Dermis blood vessel endothelial cell (primary cell): ENCODE measurements at regions not wholly inside any gene's neighbourhood (a gene's known extent, or its start where the extent isn't known, plus 50 kb on each side); places are given as distances from the start of the nearest gene placed in this dataset.
"Not testable (repeated sequence)": the region's sequence is repeated elsewhere in the genome, so short reads cannot be mapped to it uniquely, and the experiment has no call there.

ENCODE experiments used
- DNase-seq: peaks from one replicate; pipeline ENCODE4 v3.0.0; 2010

DNA sequence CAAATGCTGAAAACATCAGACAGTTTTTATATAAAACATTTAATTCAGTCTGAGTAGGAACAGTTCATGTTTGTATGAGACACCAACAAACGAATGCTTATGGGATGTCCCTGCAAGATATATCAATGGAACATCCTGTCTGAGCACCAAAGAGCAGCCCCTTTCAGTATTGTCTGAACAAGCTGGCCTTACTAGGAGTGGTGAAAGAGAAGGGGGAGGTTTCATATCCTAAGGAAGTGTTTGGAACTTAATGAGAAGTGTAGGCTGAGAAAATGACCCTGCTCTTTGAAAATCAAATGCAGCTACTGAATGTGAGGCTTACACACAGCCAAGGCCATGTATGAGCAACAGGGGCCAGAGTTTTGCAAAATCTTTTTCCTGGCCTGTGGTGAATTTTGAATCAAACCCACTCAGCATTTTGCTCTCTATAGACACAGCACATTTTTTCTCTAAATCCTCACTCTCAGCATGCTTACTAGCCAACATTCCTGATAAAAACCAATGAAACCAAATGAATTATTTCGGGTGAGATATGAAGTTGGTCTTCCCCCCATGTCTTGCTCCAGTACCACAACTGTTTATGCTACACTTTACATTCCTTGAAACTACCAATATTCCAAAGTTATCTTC is 119.4 kb downstream of the LUZP4 start:
- DNase-seq = peak; percentile 5

DNA sequence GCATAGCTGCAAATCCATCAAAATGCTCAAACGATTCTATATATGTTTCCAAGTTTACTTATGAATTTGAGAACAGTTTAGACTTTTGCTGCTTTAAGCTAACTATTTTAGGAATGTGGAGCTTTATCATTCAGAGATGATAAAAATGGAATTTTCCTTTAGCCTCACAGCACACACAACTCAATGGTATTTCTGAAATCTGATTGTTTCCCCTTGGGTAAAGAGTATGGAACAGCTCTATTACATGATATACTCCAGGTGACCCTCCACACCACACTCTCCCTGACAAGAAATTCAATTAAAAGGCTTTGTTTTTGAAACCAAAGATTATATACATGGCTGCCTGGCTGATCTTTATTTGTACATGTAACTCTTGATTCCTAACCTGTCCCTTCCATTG is 120.0 kb downstream of the LUZP4 start:
- no peak for DNase-seq

DNA sequence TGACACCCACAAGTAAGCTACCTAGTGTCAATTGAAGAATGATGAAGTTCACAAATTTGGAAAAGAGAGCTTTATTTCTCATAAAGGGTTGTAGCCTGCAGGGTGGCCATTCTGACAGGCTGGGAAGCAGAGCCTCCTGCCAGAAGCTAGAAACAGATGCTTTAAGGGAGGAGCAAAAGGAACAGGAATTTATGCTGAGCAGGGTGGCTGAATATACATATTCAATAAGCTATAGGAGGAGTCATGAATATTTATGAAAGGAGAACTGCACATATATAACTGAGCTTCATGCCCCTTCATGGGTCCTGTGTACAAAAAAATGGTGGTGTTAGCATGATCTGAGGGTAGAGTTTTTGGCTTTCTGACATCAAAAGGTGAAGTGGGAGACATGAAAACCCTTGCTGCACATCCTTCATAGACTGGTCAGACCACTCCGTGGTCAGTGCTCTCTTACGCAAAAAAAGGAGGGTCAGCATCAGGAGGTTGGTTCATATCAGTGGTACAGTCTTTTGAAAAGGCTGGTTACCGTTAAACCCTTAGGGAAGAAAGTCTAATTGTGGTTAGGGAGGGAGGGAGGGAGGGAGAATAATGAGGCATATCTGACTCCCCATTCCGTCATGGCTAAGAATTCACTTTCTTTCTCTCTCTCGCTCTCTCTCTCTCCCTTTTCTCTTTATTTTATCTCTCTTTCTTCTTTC is 121.4 kb downstream of the LUZP4 start:
- no peak for DNase-seq

DNA sequence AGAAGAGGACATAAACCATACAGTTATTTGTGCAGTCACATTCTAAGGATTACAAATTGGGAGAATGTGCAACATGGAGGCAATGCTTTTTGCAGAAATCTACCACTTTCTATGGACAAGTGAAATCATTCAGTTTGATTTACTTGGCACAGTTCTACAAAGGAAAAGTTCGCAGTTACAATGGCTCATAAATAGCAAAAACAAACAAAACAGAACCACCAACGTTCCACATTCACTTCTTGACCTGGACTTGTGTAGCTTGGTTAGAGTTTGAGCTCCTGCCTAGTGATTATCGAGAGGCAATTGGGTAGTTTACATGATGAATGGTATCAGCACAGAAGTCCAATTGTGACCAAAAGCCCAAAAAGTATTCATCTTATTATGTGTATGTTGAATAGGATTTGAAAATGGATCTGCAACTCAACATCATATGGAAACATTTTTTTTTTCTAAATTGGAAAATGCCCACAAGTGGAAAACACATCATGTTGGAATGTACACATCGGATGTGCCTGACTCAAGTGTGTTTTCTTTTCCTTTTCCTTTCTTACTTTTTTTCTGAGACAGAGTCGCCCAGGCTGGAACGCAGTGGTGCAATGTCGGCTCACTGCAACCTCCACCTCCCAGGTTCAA is 123.8 kb downstream of the LUZP4 start:
- peak; percentile 3 for DNase-seq

DNA sequence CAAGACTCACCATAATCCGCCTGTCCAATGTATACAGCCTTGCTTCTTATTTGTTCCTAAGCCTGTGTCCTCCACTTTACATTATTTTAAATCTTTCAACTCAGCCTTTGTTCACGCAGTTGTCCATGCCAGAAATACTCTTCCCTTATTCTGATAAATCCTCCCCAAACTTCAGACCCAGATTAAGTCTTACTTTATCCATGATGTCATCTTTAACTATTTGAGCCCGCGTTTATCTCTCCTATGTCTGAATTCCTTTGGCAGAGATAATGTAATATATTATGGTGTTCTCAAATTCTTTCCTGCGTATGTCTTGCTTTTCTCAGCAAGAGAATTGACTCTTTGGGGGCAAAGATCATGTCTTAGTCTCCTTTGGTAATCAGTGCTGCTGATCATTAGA is 129.6 kb downstream of the LUZP4 start:
- DNase-seq = no peak

DNA sequence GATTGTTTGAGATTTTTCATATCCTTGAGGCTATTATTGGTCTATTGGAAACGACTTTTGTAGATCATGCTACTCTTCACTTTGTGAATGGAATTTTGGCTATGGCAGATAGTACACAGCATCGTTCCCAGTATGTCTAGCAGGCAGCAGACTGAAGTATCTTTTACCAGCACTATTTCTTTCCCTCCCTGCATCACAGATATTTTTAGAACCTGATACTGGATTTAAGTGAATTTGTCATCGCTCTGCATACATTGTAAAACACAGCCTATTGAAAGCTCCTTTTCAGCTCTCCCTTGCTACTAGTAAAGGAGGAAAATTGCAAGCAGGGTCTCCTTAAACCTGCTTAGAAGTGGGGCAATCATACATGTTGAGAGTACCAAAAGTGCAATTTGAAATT is 133.6 kb downstream of the LUZP4 start:
- DNase-seq = no peak

DNA sequence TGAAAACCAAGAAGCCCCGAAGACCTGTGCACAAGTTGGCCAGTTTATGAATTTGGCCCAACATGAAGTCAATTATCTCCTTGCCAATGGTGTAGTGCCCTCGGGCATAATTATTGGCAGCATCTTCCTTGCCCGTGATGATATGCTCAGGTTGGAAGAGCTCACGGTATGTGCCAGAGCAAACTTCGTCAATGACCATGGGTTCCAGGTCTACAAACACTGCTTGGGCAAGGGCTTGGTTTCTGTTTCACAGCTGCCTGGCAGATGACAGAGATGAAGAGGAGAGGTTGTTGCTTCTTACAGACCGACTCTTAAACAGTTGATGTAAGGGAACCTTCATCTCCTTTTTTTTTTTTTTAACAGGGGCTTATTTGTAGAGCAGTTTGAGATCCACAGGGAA is 135.6 kb upstream of the PLS3 start:
- no peak for DNase-seq

DNA sequence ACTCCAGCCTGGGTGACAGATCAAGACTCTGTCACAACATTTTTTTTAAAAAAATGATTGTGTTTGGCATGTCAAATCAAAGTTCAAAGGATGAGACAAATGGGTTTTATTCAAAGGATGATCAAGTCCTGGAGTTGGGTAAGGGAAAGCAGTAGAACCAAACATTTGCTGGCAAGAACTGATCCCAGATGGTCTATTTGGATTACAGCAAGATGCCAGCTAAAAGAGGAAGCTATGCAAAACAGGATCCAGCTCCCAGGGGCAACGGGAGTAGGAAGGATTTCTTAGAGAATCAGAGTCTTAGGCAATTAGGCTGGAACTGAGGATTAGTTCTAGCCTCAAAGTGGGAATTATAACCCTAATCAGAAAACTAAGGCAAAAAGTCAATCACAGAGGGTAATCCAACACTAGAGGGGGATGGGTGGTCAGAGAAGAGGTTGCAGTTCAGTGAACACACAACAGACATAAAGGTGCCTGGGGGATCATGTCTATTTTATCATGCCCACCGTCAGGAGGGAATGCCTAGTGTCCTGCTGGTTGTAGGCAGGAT is 133.0 kb upstream of the PLS3 start:
- DNase-seq = no peak

DNA sequence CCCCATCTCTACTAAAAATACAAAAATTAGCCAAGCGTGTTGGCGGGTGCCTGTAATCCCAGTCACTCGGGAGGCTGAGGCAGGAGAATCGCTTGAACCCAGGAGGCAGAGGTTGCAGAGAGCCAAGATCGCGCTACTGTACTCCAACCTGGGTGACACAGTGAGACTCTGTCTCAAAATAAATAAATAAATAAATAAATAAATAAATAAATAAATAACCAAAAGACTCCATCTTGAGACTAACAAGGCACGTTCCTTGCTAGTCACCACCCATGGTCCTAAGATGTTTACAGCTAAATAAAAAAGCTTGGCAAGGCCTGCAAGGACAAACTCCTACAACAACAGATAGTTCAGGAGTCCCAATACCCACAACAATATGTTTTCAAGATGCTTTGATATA is 126.1 kb upstream of the PLS3 start:
- DNase-seq = not testable (repeated sequence)

DNA sequence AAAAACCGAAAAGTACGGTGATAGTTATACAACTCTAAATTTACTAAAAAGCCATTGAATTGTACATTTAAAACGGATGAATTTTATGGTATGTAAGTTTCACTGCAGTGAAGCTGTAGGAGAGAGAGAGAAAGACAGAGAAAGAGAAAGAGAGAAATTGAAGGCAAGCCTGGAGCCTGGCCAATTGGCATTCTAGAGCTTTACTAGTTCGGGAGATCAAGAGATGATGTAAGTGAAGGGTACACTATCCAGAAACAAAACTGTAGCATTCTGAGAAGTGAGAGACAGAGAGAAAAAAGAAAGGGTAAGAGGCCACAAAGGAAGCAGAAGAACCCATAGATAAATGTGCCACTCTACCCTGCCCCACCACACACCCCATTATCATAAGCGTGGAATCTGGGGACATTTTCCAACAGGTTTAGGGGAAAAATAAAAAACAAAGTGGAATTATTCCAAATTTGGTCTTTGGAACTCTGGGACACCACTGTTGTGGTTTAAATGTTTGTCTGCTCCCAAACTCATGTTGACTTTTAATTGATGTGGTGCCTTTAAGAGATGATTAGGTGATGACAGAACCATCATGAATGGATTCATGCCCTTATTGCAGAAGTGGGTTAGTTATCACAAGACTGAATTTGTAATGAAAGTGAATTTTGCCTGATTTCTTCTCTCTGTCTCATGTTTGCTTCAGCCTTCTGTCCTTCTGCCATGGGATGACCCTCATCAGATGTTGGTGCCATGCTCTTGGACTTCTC is 123.0 kb upstream of the PLS3 start:
- DNase-seq = no peak

DNA sequence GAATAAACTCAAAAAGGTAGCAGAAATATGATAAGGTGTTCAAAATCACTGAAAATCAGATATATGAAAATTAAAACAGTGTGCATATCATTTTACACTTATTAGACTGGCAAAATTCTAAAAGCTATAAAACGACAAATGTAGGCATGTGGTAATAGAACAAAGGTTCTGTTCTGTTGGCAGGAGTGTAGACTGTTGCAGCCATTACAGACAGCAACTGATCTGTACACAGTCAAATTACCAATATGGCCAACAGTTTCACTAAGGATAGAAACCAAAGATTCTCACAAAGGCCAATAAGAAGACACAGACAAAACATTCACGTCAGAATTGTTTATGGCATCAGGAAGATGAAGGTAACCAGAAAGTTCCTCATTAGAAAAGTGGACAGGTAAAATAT is 112.8 kb upstream of the PLS3 start:
- no peak for DNase-seq

DNA sequence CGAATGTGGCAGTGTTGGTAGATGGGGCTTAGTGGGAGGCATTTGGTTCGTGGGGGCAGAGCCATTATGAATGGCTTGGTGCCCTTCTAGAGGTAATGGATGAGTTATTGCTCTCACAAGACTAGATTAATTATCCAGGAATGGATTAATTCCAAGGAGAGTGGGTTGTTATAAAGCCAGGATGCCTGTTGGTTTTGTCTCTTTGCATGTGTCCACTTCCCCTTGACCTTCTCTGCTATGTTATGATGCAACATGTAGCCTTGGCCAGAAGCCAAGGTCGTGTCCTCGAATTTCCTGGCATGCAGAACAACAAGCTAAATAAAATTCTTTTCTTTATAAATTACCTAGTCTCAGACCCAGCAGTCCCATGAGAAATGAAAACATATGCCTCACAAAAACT is 111.2 kb upstream of the PLS3 start:
- peak; percentile 83 for DNase-seq

DNA sequence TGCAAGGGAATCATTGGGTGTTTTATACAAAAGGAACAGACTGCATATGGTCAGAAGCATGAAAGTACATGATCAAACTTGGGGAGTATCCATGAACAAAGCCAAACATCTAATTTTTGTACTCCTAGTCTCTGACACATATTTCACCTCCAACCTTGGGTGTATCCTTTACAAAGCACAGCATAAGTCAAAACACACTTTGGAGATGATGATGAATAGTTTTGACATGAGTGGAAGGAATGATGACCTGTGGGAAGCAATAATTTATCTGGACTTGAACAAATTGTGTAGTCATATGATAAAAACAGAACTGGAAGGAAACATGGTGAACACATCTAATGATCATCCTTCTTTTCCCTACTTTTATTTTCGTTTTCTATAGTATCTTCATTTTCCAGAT is 108.7 kb upstream of the PLS3 start:
- DNase-seq = peak; percentile 12

DNA sequence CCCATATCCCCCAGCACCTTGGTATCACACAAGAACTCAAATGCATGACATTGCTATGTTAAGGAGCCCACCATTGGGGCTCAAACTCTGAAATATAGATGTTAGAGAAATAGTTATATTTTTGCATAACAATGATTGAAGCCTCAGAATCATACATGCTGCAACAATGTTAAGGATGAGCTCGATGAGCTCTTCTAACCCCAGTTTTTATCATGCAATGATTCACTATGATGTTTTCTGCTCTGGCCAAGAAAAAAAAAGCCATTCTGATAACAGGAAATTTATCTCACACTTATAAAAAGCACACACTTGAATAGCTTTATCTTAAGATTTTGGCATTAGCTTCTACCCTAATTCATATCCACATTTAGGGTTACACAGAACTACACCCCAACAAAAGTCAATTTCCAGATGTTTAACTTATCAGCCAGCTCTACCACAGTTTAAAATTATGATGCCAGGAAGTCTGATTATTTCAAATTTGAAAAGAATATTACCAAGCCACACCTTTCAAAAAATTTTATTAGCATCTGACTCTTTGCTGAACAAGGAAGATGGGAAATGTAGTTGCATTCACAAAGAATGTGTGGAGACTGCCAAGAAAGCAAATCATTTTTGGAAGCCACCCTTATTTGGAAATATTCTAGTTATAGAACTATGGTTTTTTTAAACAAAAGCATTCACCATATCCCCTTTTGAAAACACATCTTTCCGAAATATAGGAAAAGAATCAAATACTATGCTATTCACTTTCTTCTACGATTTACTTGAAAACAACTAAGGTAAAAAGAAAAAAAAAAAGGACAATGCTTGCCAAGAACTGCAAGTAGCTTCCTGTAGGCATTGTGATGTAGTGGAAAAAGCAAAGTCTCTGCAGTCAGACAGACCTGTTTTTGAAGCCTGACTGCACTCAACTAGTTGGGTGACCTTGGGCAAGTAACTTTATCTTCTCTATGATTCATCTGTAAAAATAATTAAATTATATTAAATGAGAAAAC is 100.8 kb upstream of the PLS3 start:
- peak; percentile 90 for DNase-seq

DNA sequence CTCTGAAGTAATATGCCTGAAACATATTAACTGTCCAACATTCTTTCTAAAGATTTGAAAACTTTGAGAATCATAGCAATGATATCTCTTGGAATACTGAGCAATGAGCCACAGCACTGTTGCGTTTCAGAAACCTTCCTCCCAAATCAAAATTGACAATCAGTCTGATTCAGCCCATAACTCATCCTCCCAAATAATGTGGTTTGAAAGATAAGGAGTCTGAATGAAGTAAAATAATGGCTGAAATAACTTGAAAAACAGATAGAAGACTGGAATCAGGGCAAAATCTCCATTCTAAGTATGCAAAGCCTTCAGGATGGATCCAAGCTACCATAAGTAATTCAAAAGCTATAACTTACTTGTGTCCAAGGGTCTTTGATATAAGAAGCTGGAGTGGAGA is 98.6 kb upstream of the PLS3 start:
- DNase-seq = no peak

DNA sequence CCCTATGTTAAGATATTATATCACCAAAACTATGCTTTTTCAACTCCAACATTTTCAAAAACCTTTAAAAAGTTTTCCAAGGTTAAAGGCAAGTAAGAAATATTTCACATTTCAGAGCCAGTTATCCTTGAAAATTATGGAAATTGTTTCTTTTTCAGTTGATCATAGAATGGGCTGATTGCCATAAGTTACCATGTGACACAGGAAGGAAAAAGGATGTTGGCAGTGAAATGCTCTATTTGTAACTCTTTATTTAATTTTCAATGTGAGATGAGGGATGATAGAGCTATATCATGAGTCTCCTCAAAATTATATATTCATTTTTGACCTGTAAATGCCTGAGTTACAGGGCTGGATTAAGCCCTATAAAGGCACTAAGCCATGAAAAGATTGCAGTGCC is 93.0 kb upstream of the PLS3 start:
- DNase-seq = peak; percentile 45

DNA sequence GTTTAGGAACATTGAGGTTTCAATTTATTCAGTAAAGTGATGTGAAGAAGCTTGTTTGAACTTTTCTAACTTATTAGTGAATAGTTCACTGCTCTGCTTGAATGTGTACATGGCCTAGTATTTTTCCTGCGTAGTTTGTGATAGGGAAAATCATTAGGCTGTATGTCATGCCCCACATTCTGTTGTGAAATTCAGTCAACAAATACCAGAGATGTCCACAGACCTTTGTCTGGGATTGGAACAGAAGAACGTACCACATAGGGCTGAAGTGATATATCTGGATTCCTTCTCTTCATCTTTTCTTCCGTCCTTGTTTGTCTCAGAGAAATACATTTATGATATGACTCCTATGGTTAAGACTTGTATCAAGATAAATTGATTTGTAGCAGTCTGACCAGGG is 88.8 kb upstream of the PLS3 start:
- DNase-seq = no peak

DNA sequence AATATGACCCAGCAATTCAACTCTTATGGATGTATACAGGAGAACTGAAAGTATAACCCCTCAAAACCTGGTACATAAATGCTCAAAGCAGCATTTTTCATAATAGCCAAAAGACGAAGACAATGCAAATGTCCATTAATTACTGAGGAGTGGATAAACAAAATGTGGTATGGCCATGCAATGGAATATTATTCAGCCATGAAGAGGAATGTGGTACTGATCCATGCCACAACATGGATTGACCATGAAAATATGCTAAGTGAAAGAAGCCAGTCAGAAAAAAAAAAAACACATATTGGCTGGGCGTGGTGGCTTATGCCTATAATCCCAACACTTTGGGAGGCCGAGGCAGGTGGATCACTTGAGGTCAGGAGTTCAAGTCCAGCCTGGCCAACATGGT is 74.5 kb upstream of the PLS3 start:
- no peak for DNase-seq

DNA sequence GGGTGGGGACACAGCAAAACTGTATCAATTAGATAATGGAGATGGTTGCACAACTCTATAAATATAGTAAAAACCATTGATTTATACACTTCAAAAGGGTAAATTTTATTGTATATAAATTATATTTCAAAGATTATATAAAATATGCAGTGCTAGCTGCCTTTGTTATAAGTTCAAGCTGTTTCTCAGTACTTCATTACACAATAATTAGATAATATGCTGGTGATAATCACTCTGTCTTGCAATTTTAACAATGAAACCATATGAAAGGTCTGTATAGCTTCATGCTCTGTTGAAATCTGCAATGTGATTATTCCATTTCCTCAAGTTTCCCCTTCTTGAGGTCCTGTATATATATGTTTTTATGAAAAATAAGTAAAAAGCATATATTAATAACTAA is 73.4 kb upstream of the PLS3 start:
- no peak for DNase-seq

DNA sequence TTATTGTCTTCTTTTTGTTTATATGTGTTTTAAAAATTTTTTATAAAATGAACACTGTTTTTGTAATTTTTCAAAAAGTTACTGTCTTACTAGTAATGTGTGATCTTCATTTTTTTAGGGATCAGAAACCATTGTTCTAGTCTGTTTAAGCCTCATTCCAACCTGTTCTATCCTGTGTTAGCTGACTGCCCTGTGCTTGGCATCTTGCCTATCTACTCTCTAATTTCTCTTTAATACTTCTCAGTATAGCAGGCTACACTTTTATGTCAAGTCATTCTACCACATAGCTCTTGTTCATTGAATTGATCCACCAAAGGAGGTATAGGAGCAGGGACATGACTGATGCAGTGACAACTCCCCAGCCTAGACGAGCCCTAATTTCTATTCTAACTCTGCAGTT is 70.2 kb upstream of the PLS3 start:
- DNase-seq = no peak

DNA sequence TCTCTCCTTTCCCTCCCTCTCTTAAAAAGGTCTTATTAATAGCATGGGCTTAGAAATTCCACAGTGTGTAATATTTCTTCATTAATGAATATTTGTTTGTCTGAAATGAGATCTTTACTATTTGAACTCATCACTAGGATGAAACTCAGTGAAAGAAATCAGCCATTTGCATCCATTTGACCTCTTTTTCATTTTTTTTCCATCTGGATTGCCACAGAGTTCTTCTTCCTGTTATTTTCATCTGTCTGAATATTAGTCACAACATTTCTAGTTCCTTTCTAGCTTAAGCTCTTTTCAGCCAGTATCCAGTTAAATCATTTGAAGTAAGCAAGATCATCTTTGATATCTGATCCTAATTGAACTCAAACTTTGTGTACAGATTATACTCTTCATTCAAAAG is 69.2 kb upstream of the PLS3 start:
- DNase-seq = peak; percentile 11

DNA sequence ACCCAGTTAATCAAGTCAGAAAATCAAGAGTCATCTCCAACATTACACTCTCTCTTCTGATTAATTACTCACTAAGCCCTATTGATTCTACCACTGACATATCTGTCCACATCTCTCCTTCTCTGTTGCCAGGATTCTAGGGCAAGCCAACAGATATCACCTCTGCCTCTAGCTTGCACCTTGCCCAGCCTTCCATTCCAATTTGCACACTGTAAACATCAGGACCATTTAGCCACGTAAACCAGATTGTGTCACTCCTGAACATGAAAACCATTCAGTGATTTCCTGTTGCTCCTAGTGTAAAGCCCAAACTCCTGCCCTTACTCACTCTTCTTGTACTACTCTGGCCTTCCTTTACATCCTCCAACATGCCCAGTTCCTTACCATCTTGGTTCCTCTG is 68.0 kb upstream of the PLS3 start:
- no peak for DNase-seq
